SU-DHL-6 (cell line): ENCODE measurements at regions not wholly inside any gene's neighbourhood (a gene's known extent, or its start where the extent isn't known, plus 50 kb on each side); places are given as distances from the start of the nearest gene placed in this dataset.

ENCODE experiments used
- EZH2phosphoT487 ChIP-seq: fragments of 200-600 bp; sonication (generic), shearing (Covaris generic); conservative IDR thresholded peaks from 2 replicates; pipeline ENCODE4 v1.6.1; 2018; ENCODE audit warnings: mild to moderate bottlenecking, antibody characterized with exemption, low read length, moderate library complexity, mixed read lengths
- TF ChIP-seq, protein P1 (sequence below): fragments of 200-600 bp; sonication (generic); IDR thresholded peaks from one replicate; pipeline ENCODE4 v1.5.1; 2017; ENCODE audit warnings: antibody characterized with exemption, mild to moderate bottlenecking, low read length, moderate library complexity; ENCODE audit not compliant: insufficient read depth, poor library complexity, severe bottlenecking

DNA sequence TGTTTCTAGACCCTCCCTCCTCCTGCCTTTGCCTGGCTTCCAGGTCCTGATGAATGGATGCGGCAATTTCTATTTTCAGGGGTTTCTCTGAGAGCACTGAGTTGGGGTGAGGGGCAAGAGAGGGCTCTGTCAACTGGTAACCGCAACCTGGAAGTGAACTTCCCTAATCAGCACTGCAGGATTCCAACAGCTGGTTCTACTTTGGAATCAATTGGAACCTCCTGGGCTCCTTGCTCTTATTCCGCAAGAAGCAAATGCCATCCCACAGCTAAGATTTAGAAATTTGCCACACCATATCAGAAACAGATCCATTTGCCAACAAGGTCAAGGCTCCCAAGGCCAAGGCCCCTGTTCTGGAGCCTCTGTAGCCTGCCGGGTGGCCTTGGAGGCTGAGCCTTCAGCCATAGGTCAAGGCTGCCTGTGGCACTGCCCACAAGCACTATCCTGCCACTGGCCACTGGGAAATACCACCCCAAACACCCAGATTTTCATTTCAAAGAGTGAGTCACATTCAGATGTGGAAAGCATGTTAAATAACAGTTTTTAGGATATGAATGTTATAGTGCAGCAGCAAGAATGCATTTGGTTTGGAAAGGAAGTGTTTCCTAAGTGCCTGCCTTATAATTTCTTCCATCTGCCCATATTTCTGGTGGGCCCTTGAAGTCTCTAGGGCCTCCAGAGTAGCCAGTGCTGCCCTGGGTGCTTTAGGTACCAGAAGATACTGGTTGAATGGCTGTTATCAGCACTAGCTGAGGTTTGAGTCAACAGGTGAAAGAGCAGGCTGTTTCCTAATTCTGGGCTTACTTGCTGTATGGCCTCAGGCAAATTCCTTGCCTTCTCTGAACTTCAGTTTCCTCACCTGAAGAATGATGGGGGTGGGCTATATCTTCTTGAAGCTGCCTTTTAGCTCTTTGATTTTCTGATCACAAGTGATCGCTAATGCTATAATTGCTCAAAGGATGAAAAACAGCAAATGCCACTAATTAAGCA is 56.3 kb upstream of the JUN start:
- TF ChIP-seq, protein P1, sequence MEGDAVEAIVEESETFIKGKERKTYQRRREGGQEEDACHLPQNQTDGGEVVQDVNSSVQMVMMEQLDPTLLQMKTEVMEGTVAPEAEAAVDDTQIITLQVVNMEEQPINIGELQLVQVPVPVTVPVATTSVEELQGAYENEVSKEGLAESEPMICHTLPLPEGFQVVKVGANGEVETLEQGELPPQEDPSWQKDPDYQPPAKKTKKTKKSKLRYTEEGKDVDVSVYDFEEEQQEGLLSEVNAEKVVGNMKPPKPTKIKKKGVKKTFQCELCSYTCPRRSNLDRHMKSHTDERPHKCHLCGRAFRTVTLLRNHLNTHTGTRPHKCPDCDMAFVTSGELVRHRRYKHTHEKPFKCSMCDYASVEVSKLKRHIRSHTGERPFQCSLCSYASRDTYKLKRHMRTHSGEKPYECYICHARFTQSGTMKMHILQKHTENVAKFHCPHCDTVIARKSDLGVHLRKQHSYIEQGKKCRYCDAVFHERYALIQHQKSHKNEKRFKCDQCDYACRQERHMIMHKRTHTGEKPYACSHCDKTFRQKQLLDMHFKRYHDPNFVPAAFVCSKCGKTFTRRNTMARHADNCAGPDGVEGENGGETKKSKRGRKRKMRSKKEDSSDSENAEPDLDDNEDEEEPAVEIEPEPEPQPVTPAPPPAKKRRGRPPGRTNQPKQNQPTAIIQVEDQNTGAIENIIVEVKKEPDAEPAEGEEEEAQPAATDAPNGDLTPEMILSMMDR, result no peak
- TF ChIP-seq EZH2phosphoT487, result no peak
